HUES64 (cell line): ENCODE measurements at regions not wholly inside any gene's neighbourhood (a gene's known extent, or its start where the extent isn't known, plus 50 kb on each side); places are given as distances from the start of the nearest gene placed in this dataset.
"Not testable (repeated sequence)": the region's sequence is repeated elsewhere in the genome, so short reads cannot be mapped to it uniquely, and the experiment has no call there.

ENCODE experiments used
- H3K27ac ChIP-seq: 2 replicates; pipeline ENCODE4 v1.7.0; 2013; ENCODE audit warnings: low read depth, low read length, inconsistent platforms
- H3K27me3 ChIP-seq: 2 replicates; pipeline ENCODE4 v1.6.1; 2013; ENCODE audit warnings: mild to moderate bottlenecking, low read length; ENCODE audit not compliant: insufficient read depth
- H3K36me3 ChIP-seq: 2 replicates; pipeline ENCODE4 v1.6.1; 2013; ENCODE audit warnings: mild to moderate bottlenecking, low read length; ENCODE audit not compliant: insufficient read depth
- H3K4me1 ChIP-seq: 2 replicates; pipeline ENCODE4 v1.6.1; 2013; ENCODE audit warnings: mild to moderate bottlenecking, low read length, moderate library complexity; ENCODE audit not compliant: insufficient read depth
- H3K4me3 ChIP-seq: 2 replicates; pipeline ENCODE4 v1.5.1; 2013; ENCODE audit warnings: mild to moderate bottlenecking, low read length, moderate library complexity
- H3K9ac ChIP-seq: 2 replicates; pipeline ENCODE4 v1.6.1; 2013; ENCODE audit warnings: mild to moderate bottlenecking, low read depth, low read length
- H3K9me3 ChIP-seq: 2 replicates; pipeline ENCODE4 v1.6.1; 2013; ENCODE audit warnings: low read depth, low read length; ENCODE audit not compliant: insufficient read depth
- WGBS: fragments of 150-250, 120-280 bp; methylation state at CpG from one replicate; pipeline ENCODE4 v1.1.7; 2013; ENCODE audit warnings: missing lambda C conversion rate; 5-methylcytosine and 5-hydroxymethylcytosine counted together

DNA sequence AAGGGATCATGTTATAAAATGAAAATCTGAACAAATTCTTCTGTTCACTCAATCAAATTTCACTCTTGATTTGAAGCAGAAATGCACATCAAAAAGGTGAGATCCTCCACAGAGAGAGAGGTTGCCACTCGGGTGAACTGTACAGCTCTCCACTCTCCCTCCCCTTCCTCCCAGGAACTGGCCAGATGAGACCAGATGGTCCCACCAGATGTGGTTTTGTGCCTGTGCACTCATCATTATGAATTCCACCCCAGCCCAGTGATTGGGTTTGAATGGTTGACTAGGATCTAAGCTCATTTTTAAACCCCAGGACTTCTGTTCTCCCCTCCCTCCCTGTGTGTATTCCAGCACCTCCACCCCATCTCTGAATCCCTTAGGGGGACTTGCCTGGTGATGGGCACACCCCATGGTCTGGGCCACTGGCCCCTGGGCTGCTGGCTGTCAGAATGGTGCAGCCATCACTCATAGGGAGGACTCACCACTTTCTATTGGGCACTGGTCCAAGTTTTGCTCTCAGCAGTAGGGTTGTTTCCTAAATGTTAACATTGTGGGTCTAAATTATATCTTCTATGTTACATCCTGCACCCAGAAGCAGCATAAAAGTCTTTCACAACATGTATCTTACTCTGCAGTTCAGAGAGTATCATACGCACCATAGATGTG lies 393.1 kb downstream of the TNS3 start:
- H3K27me3 ChIP-seq = no peaks in the 10 kb centered on the region
- no peak overlapping the region for H3K9ac ChIP-seq
- no peaks in the 10 kb centered on the region for H3K36me3 ChIP-seq
- no peaks in the 10 kb centered on the region for H3K9me3 ChIP-seq
- whole genome bisulfite sequencing = 96% methylated on average over 1 of the region's 2 CpGs
- no peak overlapping the region for H3K4me3 ChIP-seq
- no peak overlapping the region for H3K27ac ChIP-seq
- H3K4me1 ChIP-seq = no peaks in the 10 kb centered on the region

DNA sequence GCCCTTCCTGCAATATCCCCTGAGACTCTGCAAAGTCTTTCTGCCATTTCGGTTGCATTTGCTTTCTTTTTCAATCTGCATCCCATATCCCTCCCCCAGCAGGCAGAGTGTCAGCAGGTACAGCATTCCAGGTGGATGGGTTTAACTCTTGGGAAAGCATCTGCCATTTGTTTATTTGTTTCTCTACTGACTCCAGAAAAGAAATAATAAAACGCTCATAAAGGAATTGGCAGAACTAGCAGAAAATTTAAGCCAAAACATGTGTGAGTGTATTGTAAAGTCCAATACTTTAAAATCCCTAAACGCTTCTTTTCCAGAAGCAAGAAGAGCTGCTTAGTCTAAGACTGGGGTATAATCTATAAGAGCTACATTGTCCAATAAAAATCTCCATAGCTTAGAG lies 393.8 kb downstream of the TNS3 start:
- 86% methylated on average over 2 of the region's 3 CpGs for WGBS
- Histone ChIP-seq H3K36me3 (no peaks in the 10 kb centered on the region), H3K4me1 (no peaks in the 10 kb centered on the region), H3K27ac (no peak overlapping the region), H3K9me3 (no peaks in the 10 kb centered on the region), H3K27me3 (no peaks in the 10 kb centered on the region), H3K9ac (no peak overlapping the region), H3K4me3 (no peak overlapping the region)

DNA sequence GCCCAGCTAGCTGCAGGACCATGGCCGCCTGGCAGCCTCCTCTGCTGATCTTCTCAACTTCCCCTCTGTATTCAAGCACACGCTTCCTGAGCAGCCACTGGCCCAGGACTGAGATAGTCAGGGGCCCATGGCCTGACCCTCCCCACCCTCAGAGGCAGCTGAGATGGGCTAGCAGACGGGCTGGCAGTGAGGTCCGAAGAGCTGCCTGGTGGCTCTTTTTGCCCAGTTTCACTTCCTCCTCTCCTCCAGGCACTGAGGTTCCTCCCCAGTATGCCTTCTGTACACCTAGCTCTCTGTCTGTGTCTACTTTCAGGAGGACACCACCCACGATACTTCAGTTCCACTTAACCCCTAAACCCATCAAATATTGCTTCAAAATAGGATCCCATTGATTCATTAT lies 395.6 kb downstream of the TNS3 start:
- no peak overlapping the region for H3K9ac ChIP-seq
- H3K36me3 ChIP-seq = no peaks in the 10 kb centered on the region
- H3K27me3 ChIP-seq = no peaks in the 10 kb centered on the region
- H3K27ac ChIP-seq = no peak overlapping the region
- H3K4me3 ChIP-seq = no peak overlapping the region
- H3K9me3 ChIP-seq = no peaks in the 10 kb centered on the region
- no peaks in the 10 kb centered on the region for H3K4me1 ChIP-seq
- WGBS = 93% methylated on average over 5 of the region's 5 CpGs

DNA sequence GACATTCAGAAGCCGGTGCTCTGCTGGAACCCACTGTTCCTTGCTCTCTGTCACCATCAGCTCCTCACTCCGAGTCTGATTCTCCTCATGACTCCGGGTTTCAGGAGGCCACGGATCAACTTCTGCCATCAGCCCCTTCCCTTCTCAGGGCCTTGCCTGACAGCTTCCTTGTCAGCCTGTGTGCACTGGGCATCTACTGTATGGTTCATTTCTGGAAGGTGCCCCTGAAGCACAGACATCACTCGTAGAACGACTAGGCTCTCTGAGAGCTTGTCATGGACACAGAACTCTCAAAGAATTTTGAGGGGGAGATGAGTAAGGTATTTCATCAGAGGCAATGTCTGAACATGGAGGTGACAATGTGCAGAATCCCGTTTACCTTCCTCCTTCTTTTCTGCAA lies 396.1 kb downstream of the TNS3 start:
- Histone ChIP-seq H3K9ac (no peak overlapping the region), H3K4me1 (no peaks in the 10 kb centered on the region), H3K4me3 (no peak overlapping the region), H3K9me3 (no peaks in the 10 kb centered on the region), H3K27me3 (no peaks in the 10 kb centered on the region), H3K36me3 (no peaks in the 10 kb centered on the region), H3K27ac (no peak overlapping the region)
- 95% methylated on average over 7 of the region's 7 CpGs for WGBS

DNA sequence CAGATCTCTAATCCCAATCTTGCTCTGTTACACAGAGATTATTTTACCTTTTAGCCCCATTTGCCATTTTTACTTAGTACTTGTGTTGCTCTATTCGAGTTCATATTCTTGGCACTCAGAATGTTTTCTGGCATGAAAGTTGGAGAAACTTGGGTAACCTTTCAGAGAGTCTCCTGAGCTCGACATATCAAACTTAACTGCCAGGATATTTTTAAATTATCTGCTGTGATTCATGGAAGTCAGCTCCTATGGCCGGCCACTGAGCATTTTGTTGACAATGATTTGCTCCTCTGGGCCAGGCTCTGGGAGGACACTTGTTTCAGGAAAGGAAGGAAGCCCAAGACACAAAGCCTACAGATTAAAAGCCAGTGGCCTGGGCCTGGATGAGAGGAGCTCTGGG lies 396.7 kb downstream of the TNS3 start:
- Histone ChIP-seq H3K4me1 (no peaks in the 10 kb centered on the region), H3K4me3 (no peak overlapping the region), H3K9ac (no peak overlapping the region), H3K27ac (no peak overlapping the region), H3K9me3 (no peaks in the 10 kb centered on the region), H3K36me3 (no peaks in the 10 kb centered on the region), H3K27me3 (no peaks in the 10 kb centered on the region)
- 91% methylated on average over 3 of the region's 3 CpGs for WGBS

DNA sequence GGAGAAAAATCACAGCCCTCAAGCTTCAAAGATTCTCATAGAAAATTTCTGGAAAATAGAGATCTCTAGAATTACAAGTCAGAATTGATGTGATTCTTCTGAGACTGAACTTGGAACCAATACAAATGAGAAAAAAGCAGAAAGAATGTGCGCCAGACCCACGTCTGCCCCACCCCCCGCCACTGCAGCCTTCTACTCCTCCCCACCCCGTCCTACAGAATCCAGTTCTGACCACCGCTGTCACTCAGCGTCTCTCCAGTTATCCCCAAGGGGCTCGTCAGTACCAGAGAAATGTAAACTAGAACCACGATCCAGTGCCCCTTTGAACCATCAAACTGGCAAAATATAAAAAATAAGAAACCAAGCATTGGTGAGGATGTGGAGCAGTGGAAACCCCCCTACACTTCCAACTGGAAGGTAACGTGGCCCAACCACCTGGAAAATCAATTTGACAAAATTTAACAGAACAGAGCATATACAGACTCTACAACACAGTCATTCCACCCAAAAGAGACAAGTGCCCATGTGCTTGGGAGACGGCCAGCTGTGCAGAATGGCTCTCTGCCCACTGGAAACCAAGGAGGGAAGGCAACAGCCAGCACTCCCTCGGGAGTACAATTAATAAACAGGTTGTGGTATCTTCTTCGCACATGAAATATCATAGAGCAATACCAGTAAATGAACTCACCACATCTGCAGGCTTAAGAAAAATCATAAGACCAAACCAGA lies 397.9 kb downstream of the TNS3 start:
- Histone ChIP-seq H3K4me1 (peaks cover 7% of the 10 kb centered on the region), H3K27me3 (no peaks in the 10 kb centered on the region), H3K4me3 (no peak overlapping the region), H3K27ac (no peak overlapping the region), H3K9me3 (no peaks in the 10 kb centered on the region), H3K36me3 (no peaks in the 10 kb centered on the region), H3K9ac (no peak overlapping the region)
- 87% methylated on average over 12 of the region's 12 CpGs for WGBS

DNA sequence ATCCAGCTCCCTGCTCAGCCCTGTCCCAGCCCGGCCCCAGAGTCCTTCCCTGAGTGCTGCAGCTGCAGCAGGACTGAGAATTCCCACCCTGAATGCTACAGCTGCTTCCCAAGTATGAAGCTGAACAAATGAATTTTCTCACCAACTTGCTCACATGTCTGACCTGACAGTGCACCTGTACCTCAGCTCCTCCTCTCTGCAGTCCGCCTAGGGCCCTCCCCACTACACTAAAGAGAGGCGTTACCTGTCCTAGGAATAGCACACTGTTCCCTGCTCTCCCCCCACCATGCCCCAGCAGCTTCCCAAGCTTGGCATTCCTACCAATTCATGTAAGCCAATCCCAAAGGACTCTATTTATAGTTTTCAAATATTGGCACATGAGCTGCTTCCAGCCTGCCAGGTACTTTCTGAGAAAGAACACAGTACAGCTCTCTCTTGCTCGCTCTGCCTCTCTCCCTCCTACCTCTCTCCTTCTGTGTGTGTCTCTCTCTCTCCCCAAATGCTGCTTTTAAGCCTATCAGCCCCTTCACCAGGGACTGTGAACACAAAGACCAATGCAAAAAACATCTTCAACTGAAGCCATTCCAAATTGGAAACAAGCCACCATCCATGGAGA lies 400.1 kb downstream of the TNS3 start:
- H3K4me1 ChIP-seq = peaks cover 7% of the 10 kb centered on the region
- H3K36me3 ChIP-seq = no peaks in the 10 kb centered on the region
- H3K4me3 ChIP-seq = no peak overlapping the region
- H3K27ac ChIP-seq = no peak overlapping the region
- peaks cover under 1% of the 10 kb centered on the region; the same call in 1 of the 2 replicates for H3K9me3 ChIP-seq
- 83% methylated on average over 4 of the region's 4 CpGs for WGBS
- H3K9ac ChIP-seq = no peak overlapping the region
- H3K27me3 ChIP-seq = no peaks in the 10 kb centered on the region

DNA sequence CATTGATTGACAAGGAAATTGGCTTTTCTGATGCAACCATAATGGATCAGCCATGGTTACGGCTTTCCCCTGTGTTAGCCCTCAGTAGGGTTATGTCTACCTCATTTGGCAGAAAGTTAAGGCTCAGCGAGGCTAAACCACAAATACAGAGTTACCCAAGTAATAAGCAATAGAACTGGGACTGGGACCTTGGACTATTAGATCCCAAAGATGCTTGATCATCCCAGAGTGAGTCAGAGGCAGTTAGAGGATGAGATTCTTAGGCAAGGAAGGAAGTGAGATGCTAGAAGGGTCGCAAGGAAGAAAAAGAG lies 401.4 kb downstream of the TNS3 start:
- Histone ChIP-seq H3K4me1 (peaks cover 7% of the 10 kb centered on the region), H3K9me3 (peaks cover 7% of the 10 kb centered on the region; the same call in 1 of the 2 replicates), H3K36me3 (no peaks in the 10 kb centered on the region), H3K4me3 (no peak overlapping the region), H3K27me3 (no peaks in the 10 kb centered on the region), H3K9ac (no peak overlapping the region), H3K27ac (no peak overlapping the region)
- WGBS = 77% methylated on average over 3 of the region's 3 CpGs

DNA sequence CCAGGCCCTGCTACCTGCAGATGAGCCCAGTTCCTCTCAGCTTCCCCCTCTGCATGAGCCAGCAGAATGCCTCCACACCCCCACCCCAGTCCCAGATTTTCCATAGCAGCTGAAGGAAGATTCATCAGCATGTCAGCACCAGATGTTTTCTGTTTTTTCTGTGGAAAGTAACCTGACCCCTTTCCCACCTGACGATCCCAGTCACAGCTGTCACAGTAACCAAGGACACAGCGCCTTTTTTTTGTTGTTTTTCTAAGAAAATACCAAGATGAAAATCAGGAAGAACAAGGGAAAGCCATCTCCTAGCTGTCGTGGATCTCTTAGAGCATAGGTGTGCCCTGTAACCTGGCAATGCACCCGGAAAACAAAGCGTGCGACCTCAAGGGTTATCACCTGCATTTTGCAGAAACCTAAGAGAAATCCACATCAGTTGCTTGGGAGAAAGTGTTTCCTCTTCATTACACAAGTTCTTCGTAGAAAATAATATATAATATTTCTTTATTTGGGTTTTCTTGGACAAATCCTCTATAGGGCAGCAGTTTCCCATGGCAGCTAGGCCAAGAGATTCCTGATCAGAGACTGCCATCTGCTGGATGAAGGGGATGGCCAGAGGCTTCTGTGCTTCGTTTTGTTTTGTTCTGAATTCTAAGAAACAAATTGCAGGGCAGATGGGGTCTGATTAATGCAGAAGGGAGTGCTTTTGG lies 401.9 kb downstream of the TNS3 start:
- H3K36me3 ChIP-seq = no peaks in the 10 kb centered on the region
- no peak overlapping the region for H3K4me3 ChIP-seq
- peaks cover 7% of the 10 kb centered on the region for H3K4me1 ChIP-seq
- H3K27ac ChIP-seq = no peak overlapping the region
- H3K9ac ChIP-seq = no peak overlapping the region
- peaks cover 7% of the 10 kb centered on the region; the same call in 1 of the 2 replicates for H3K9me3 ChIP-seq
- no peaks in the 10 kb centered on the region for H3K27me3 ChIP-seq
- WGBS = 67% methylated on average over 7 of the region's 8 CpGs

DNA sequence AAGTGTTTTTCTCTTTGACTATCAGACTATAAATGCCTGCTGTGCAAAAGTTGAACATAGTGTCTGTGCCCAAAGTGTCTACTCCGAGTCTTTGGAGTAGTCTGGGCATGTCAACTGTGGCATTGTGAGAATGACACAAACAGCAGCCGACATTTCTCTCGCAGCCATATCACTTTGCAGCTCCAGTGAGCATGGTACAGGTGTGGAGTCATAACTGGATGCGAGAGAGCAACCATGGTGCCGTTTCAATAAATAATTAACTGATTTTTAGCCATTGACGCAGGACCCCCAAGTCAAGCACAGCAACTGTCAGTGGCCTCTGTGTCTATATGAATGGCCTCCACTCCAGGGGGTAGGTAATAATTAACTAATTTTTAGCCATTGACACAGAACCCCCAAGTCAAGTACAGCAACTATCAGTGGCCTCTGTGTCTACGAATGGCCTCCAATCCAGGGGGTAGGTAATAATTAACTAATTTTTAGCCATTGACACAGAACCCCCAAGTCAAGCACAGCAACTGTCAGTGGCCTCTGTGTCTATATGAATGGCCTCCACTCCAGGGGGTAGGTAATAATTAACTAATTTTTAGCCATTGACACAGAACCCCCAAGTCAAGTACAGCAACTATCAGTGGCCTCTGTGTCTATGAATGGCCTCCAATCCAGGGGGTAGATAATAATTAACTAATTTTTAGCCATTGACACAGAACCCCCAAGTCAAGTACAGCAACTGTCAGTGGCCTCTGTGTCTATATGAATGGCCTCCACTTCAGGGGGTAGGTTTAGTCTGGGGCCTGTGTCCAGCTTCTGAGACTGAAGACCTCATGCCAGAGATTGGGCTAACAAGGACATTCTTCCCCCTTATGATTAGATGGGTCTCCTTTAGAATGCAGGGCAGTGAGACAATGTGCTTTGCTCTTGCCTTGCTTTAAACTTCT lies 409.0 kb downstream of the TNS3 start:
- not testable (repeated sequence) for H3K27me3 ChIP-seq, H3K9me3 ChIP-seq, H3K4me3 ChIP-seq, H3K4me1 ChIP-seq, H3K9ac ChIP-seq, H3K36me3 ChIP-seq, H3K27ac ChIP-seq
- WGBS = 95% methylated on average over 6 of the region's 7 CpGs
